B cell (primary cell): ENCODE measurements at regions not wholly inside any gene's neighbourhood (a gene's known extent, or its start where the extent isn't known, plus 50 kb on each side); places are given as distances from the start of the nearest gene placed in this dataset.

Experiments
- ATAC-seq: fragments of 200-7000 bp; cut with Tn5 transposase; one replicate; pipeline ENCODE4 v1.10.0; 2021; ENCODE audit warnings: low read depth, mild to moderate bottlenecking, moderate number of reproducible peaks, moderate library complexity
- CTCF ChIA-PET: fragments of 350-600 bp; sonication (Branson Sonifier 250); formaldehyde crosslinking; loops from one replicate; lab custom pipeline; 2021; ENCODE audit warnings: antibody characterized with exemption, inconsistent platforms; lab: Charles Lee
- POLR2A ChIA-PET: fragments of 350-600 bp; sonication (Branson Sonifier 250); formaldehyde crosslinking; loops from one replicate; lab custom pipeline; 2021; ENCODE audit warnings: antibody characterized with exemption; lab: Charles Lee
- DNase-seq: peaks from one replicate; pipeline ENCODE4 v3.0.0; 2013
- H2AFZ ChIP-seq: 2 replicates; pipeline ENCODE4 v1.6.1; 2012; ENCODE audit warnings: mild to moderate bottlenecking, low read depth, low read length; ENCODE audit not compliant: insufficient read depth, poor library complexity, severe bottlenecking
- H3K27ac ChIP-seq, 2 donors: 1 replicate in 1 of 2; 2 replicates in 1 of 2; pipeline ENCODE4 v1.5.1; 2012 to 2013; ENCODE audit warnings: low read length in 2 of 2, mild to moderate bottlenecking in 2 of 2, moderate library complexity in 1 of 2
- H3K27me3 ChIP-seq, 4 experiments: fragments of 200-600 bp in 1 of 4; sonication (generic) in 1 of 4; replicated peaks in 1 of 4; 1 replicate in 2 of 4; 2 replicates in 2 of 4; pipeline versions ENCODE4 v1.6.1 to v1.7.0; 2013 to 2016; ENCODE audit warnings: low read length in 3 of 4, mild to moderate bottlenecking in 2 of 4, mixed read lengths in 1 of 4, moderate library complexity in 1 of 4; ENCODE audit not compliant: insufficient read depth in 4 of 4, control insufficient read depth in 3 of 4; ENCODE audit errors: control extremely low read depth in 1 of 4
- H3K36me3 ChIP-seq, 2 experiments: replicated peaks in 1 of 2; 1 replicate in 1 of 2; 2 replicates in 1 of 2; pipeline versions ENCODE4 v1.6.1 to v1.7.1; 2013; ENCODE audit warnings: low read length in 1 of 2; ENCODE audit not compliant: insufficient read depth in 2 of 2, control insufficient read depth in 1 of 2; ENCODE audit errors: control extremely low read depth in 1 of 2, extremely low read depth in 1 of 2
- H3K4me1 ChIP-seq, 2 donors: fragments of 200-600 bp in 1 of 2; sonication (generic) in 1 of 2; 1 replicate in 1 of 2; 2 replicates in 1 of 2; pipeline versions ENCODE4 v1.5.1 to v1.6.1; 2013 to 2017; ENCODE audit warnings: low read length in 2 of 2; ENCODE audit not compliant: control insufficient read depth in 2 of 2, insufficient read depth in 2 of 2
- H3K4me2 ChIP-seq: replicated peaks from 2 replicates; pipeline ENCODE3; 2012; ENCODE audit warnings: mild to moderate bottlenecking, low read depth, low read length; ENCODE audit not compliant: poor library complexity, severe bottlenecking
- H3K4me3 ChIP-seq, 5 experiments: fragments of 200-600 bp in 1 of 5; sonication (generic) in 1 of 5; 1 replicate in 3 of 5; 2 replicates in 2 of 5; pipeline versions ENCODE4 v1.5.1 to v1.7.0; 2011 to 2016; ENCODE audit warnings: low read length in 4 of 5, mild to moderate bottlenecking in 4 of 5, low read depth in 2 of 5, control low read depth in 1 of 5, moderate library complexity in 1 of 5; ENCODE audit not compliant: insufficient read depth in 1 of 5; ENCODE audit errors: control extremely low read depth in 1 of 5, extremely low read depth in 1 of 5
- H3K79me2 ChIP-seq: fragments of 200-600 bp; sonication (generic); one replicate; pipeline ENCODE4 v1.6.0; 2016; ENCODE audit warnings: low read length; ENCODE audit not compliant: control insufficient read depth, insufficient read depth
- H3K9ac ChIP-seq: fragments of 200-600 bp; sonication (generic); 2 replicates; pipeline ENCODE4 v1.6.1; 2017; ENCODE audit warnings: mild to moderate bottlenecking, low read length, moderate library complexity
- H3K9me3 ChIP-seq, 3 donors: one replicate each; pipeline versions ENCODE4 v1.6.1 to v1.7.1; 2013; ENCODE audit warnings: low read length in 2 of 3; ENCODE audit not compliant: control insufficient read depth in 2 of 3, insufficient read depth in 1 of 3; ENCODE audit errors: control extremely low read depth in 1 of 3
- H4K20me1 ChIP-seq: 2 replicates; pipeline ENCODE4 v1.6.0; 2012; ENCODE audit warnings: mild to moderate bottlenecking, low read length; ENCODE audit not compliant: insufficient read depth, control insufficient read depth, poor library complexity, severe bottlenecking
- H3K27ac Mint-ChIP-seq: one replicate; pipeline ENCODE4 v1.8.0; 2021; ENCODE audit warnings: mixed read lengths
- H3K27me3 Mint-ChIP-seq: one replicate; pipeline ENCODE4 v1.8.0; 2021; ENCODE audit warnings: mixed read lengths
- H3K4me1 Mint-ChIP-seq: one replicate; pipeline ENCODE4 v1.8.0; 2021; ENCODE audit warnings: mixed read lengths
- H3K4me3 Mint-ChIP-seq: one replicate; pipeline ENCODE4 v1.8.0; 2021; ENCODE audit warnings: mixed read lengths
- H3K9me3 Mint-ChIP-seq: one replicate; pipeline ENCODE4 v1.8.0; 2022; ENCODE audit warnings: mixed read lengths; ENCODE audit not compliant: insufficient read depth
- EZH2 ChIP-seq: IDR thresholded peaks from 2 replicates; pipeline ENCODE4 v1.6.1; 2012; ENCODE audit warnings: borderline replicate concordance, low read depth, mild to moderate bottlenecking, moderate library complexity, low read length; ENCODE audit not compliant: insufficient read depth, poor library complexity, severe bottlenecking
- WGBS: methylation state at CpG from one replicate; pipeline ENCODE4 v1.1.5; 2013; ENCODE audit warnings: missing lambda C conversion rate; ENCODE audit not compliant: insufficient coverage; 5-methylcytosine and 5-hydroxymethylcytosine counted together
- intact Hi-C: fragments of 100-400 bp; cut with micrococcal nuclease; formaldehyde crosslinking; loops from one replicate; pipeline ENCODE4 v1.10.0; 2022
- TF ChIP-seq, protein P1 (sequence below): fragments of 200-600 bp; IDR thresholded peaks from one replicate; pipeline ENCODE4 v1.8.0; 2022; ENCODE audit warnings: antibody characterized with exemption, mild to moderate bottlenecking

DNA sequence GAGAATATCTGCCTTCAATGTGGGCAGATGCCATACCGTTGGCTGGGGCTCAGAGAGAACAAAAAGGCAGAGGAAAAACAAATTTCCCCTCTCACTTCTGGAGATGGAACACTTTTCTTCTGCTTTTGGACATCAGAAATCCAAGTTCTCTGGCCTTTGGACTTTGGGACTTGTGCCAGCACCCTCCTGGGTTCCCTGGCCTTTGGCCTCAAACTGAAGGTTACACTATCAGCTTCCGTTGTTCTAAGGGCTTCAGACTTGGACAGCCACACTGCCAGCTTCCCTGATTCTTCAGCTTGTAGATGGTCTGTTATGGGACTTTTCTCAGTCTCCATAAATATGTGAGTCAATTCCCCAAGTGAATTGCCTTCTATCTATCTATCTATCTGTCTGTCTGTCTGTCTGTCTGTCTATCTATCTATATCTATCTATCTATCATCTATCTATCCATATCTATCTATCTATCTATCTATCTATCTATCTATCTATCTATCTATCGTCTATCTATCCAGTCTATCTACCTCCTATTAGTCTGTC lies 778.1 kb upstream of the TMPRSS15 start:
- H3K27me3 ChIP-seq: no peaks in the 10 kb centered on the region
- no peaks in the 10 kb centered on the region for H3K27me3 Mint-ChIP-seq
- 100% methylated on average over 2 of the region's 3 CpGs for WGBS
- no peak overlapping the region for H3K4me3 ChIP-seq
- no peak overlapping the region for H3K27ac ChIP-seq
- no peak overlapping the region for H3K27ac Mint-ChIP-seq
- no peak overlapping the region for H3K9ac ChIP-seq
- DNase-seq (no peak), ATAC-seq (no peak)
- no peak overlapping the region for H3K4me3 Mint-ChIP-seq
- no peaks in the 10 kb centered on the region for H4K20me1 ChIP-seq
- peaks cover 0 to 3% (median 0%) of the 10 kb centered on the region in 3 donors for H3K9me3 ChIP-seq
- intact Hi-C loops: no loop called here
- H3K79me2 ChIP-seq: no peaks in the 10 kb centered on the region
- ChIA-PET POLR2A (no interaction called here), CTCF (no interaction called here)
- TF ChIP-seq, protein P1, sequence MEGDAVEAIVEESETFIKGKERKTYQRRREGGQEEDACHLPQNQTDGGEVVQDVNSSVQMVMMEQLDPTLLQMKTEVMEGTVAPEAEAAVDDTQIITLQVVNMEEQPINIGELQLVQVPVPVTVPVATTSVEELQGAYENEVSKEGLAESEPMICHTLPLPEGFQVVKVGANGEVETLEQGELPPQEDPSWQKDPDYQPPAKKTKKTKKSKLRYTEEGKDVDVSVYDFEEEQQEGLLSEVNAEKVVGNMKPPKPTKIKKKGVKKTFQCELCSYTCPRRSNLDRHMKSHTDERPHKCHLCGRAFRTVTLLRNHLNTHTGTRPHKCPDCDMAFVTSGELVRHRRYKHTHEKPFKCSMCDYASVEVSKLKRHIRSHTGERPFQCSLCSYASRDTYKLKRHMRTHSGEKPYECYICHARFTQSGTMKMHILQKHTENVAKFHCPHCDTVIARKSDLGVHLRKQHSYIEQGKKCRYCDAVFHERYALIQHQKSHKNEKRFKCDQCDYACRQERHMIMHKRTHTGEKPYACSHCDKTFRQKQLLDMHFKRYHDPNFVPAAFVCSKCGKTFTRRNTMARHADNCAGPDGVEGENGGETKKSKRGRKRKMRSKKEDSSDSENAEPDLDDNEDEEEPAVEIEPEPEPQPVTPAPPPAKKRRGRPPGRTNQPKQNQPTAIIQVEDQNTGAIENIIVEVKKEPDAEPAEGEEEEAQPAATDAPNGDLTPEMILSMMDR: no peak
- no peak for TF ChIP-seq EZH2
- H3K36me3 ChIP-seq: no peaks in the 10 kb centered on the region
- no peaks in the 10 kb centered on the region for H3K4me1 ChIP-seq
- no peaks in the 10 kb centered on the region for H3K4me1 Mint-ChIP-seq
- H2AFZ ChIP-seq: no peak overlapping the region
- peaks cover 9% of the 10 kb centered on the region for H3K9me3 Mint-ChIP-seq
- no peak overlapping the region for H3K4me2 ChIP-seq

DNA sequence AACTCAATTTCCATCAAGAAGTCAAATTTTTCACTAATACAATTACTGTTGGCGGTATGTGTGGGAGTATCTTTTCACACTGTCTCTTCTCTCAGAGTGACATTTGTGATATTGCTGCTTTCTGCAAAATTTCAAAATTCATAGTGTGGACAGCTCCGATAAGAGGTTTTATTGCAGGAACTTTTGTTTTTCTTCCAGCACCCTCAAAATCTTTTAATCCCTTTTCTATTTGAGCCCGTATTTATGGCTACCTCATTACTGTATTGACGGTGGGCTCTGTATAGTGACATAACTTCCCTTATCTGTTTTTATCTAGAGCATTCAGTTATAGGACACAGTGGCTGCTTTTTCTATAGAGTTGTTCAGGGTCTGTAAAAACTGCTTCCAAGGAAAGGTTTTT lies 794.4 kb upstream of the TMPRSS15 start:
- intact Hi-C loops: no loop called here
- Mint-ChIP-seq H3K9me3 (peaks cover 3% of the 10 kb centered on the region), H3K27me3 (no peaks in the 10 kb centered on the region), H3K4me1 (no peaks in the 10 kb centered on the region), H3K4me3 (no peak overlapping the region), H3K27ac (no peak overlapping the region)
- Histone ChIP-seq H2AFZ (no peak overlapping the region), H3K27me3 (no peaks in the 10 kb centered on the region), H3K4me1 (no peaks in the 10 kb centered on the region), H4K20me1 (no peaks in the 10 kb centered on the region), H3K27ac (no peak overlapping the region), H3K4me3 (no peak overlapping the region), H3K9me3 (peaks cover 0 to 4% (median 0%) of the 10 kb centered on the region in 3 donors), H3K9ac (no peak overlapping the region), H3K36me3 (no peaks in the 10 kb centered on the region), H3K4me2 (no peak overlapping the region), H3K79me2 (no peaks in the 10 kb centered on the region)
- no peak for DNase-seq
- no peak for ATAC-seq
- ChIA-PET POLR2A (no interaction called here), CTCF (no interaction called here)
- no CpG with 5 or more reads among the region's 4 CpGs for WGBS
- TF ChIP-seq, protein P1: no peak
- no peak for TF ChIP-seq EZH2
